Naive thymus-derived CD8-positive, alpha-beta T cell (primary cell): ENCODE measurements at regions not wholly inside any gene's neighbourhood (a gene's known extent, or its start where the extent isn't known, plus 50 kb on each side); places are given as distances from the start of the nearest gene placed in this dataset.

Source experiments
- ATAC-seq, 2 donors: fragments of 150-1000 bp; cut with Tn5 transposase in 1 of 2; sonication (Bioruptor Pico), chemical (Tn5 transposase) in 1 of 2; 1 replicate in 1 of 2; 2 replicates in 1 of 2; pipeline ENCODE4 v1.10.0; 2021; ENCODE audit warnings: mild to moderate bottlenecking in 2 of 2, moderate library complexity in 2 of 2
- POLR2A ChIA-PET: fragments of 350-600 bp; sonication (Branson Sonifier 250); formaldehyde crosslinking; loops from one replicate; lab custom pipeline; 2021; ENCODE audit warnings: antibody characterized with exemption; lab: Charles Lee
- DNase-seq, 10 donors: peaks; one replicate each; pipeline versions ENCODE4 v3.0.0 to v3.0.0-alpha.2; 2020 to 2022
- H3K27ac Mint-ChIP-seq, 10 donors: one replicate each; pipeline ENCODE4 v1.8.0; 2020 to 2022; ENCODE audit warnings: mild to moderate bottlenecking in 10 of 10, mixed read lengths in 10 of 10, moderate library complexity in 4 of 10, inconsistent platforms in 1 of 10
- H3K27me3 Mint-ChIP-seq, 5 donors: one replicate each; pipeline ENCODE4 v1.8.0; 2021 to 2022; ENCODE audit warnings: mixed read lengths in 5 of 5
- H3K36me3 Mint-ChIP-seq, 3 donors: one replicate each; pipeline ENCODE4 v1.8.0; 2020 to 2022; ENCODE audit warnings: mixed read lengths in 3 of 3, mild to moderate bottlenecking in 2 of 3, inconsistent platforms in 1 of 3
- H3K4me1 Mint-ChIP-seq, 4 donors: one replicate each; pipeline ENCODE4 v1.8.0; 2021 to 2022; ENCODE audit warnings: mixed read lengths in 4 of 4
- H3K4me3 Mint-ChIP-seq, 10 donors: one replicate each; pipeline ENCODE4 v1.8.0; 2020 to 2022; ENCODE audit warnings: mild to moderate bottlenecking in 10 of 10, mixed read lengths in 10 of 10, moderate library complexity in 6 of 10, inconsistent platforms in 1 of 10
- H3K9me3 Mint-ChIP-seq, 9 donors: one replicate each; pipeline ENCODE4 v1.8.0; 2020 to 2022; ENCODE audit warnings: mixed read lengths in 9 of 9, mild to moderate bottlenecking in 3 of 9, inconsistent platforms in 1 of 9, moderate library complexity in 1 of 9

- DNase-seq (no peak), ATAC-seq (no peak)
- Mint-ChIP-seq H3K27me3 (no peaks in the 10 kb centered on the region), H3K4me3 (no peak overlapping the region), H3K4me1 (no peaks in the 10 kb centered on the region), H3K36me3 (no peaks in the 10 kb centered on the region), H3K9me3 (no peaks in the 10 kb centered on the region), H3K27ac (no peak overlapping the region)
- POLR2A ChIA-PET, result interaction anchor here (0.6 kb wide), 1 partner anchor 30 kb away, joined by 7 read pairs; no protein-coding TSS in a partner anchor
Observed at GRCh38 chr15:62757535-62757934, 285.0 kb upstream of the TPM1 start.

- H3K27ac Mint-ChIP-seq, result no peak overlapping the region
- DNase-seq, result no peak
- H3K36me3 Mint-ChIP-seq, result no peaks in the 10 kb centered on the region
- no peak for ATAC-seq
- H3K9me3 Mint-ChIP-seq, result no peaks in the 10 kb centered on the region
- no peak overlapping the region for H3K4me3 Mint-ChIP-seq
- no peaks in the 10 kb centered on the region for H3K27me3 Mint-ChIP-seq
- no peaks in the 10 kb centered on the region for H3K4me1 Mint-ChIP-seq
- POLR2A ChIA-PET, result interaction anchor here (0.6 kb wide), 1 partner anchor 29 kb away, joined by 7 read pairs; no protein-coding TSS in a partner anchor
Observed at GRCh38 chr15:62758126-62758951, 284.2 kb upstream of the TPM1 start.

- Mint-ChIP-seq H3K4me3 (no peak overlapping the region), H3K27ac (no peak overlapping the region), H3K27me3 (no peaks in the 10 kb centered on the region), H3K9me3 (no peaks in the 10 kb centered on the region), H3K4me1 (no peaks in the 10 kb centered on the region), H3K36me3 (no peaks in the 10 kb centered on the region)
- no peak for ATAC-seq
- POLR2A ChIA-PET, result no interaction called here
- DNase-seq, result no peak
Observed at GRCh38 chr15:62758952-62759349, 283.6 kb upstream of the TPM1 start.

GRCh38 chr15:62760538-62760937 lies 282.0 kb upstream of the TPM1 start:
- no peaks in the 10 kb centered on the region for H3K9me3 Mint-ChIP-seq
- ATAC-seq, result no peak

GRCh38 chr15:62765916-62766315 lies 276.6 kb upstream of the TPM1 start:
- Mint-ChIP-seq H3K27me3 (no peaks in the 10 kb centered on the region), H3K4me1 (no peaks in the 10 kb centered on the region), H3K4me3 (no peak overlapping the region), H3K36me3 (no peaks in the 10 kb centered on the region), H3K27ac (no peak overlapping the region), H3K9me3 (no peaks in the 10 kb centered on the region)
- ATAC-seq (no peak), DNase-seq (no peak)
- POLR2A ChIA-PET, result no interaction called here

More at GRCh38 chr15:62760538-62760937, 282.0 kb upstream of the TPM1 start:
- Mint-ChIP-seq H3K27ac (no peak overlapping the region), H3K4me3 (no peak overlapping the region), H3K27me3 (no peaks in the 10 kb centered on the region), H3K36me3 (no peaks in the 10 kb centered on the region), H3K4me1 (no peaks in the 10 kb centered on the region)
- POLR2A ChIA-PET, result no interaction called here
- no peak for DNase-seq

- no peak for ATAC-seq
- Mint-ChIP-seq H3K36me3 (no peaks in the 10 kb centered on the region), H3K9me3 (no peaks in the 10 kb centered on the region), H3K4me1 (no peaks in the 10 kb centered on the region), H3K27ac (no peak overlapping the region), H3K4me3 (no peak overlapping the region), H3K27me3 (no peaks in the 10 kb centered on the region)
- POLR2A ChIA-PET, result no interaction called here
- DNase-seq, result no peak
Observed at GRCh38 chr15:62766599-62766998, 275.9 kb upstream of the TPM1 start.

- no peaks in the 10 kb centered on the region for H3K27me3 Mint-ChIP-seq
- no peaks in the 10 kb centered on the region for H3K4me1 Mint-ChIP-seq
- H3K9me3 Mint-ChIP-seq, result no peaks in the 10 kb centered on the region
- no peak overlapping the region for H3K27ac Mint-ChIP-seq
- DNase-seq, result no peak
- POLR2A ChIA-PET, result no interaction called here
- H3K36me3 Mint-ChIP-seq, result no peaks in the 10 kb centered on the region
- ATAC-seq, result no peak
- H3K4me3 Mint-ChIP-seq, result no peak overlapping the region
Observed at GRCh38 chr15:62769604-62770003, 272.9 kb upstream of the TPM1 start.

GRCh38 chr15:62770111-62770660 lies 272.4 kb upstream of the TPM1 start:
- H3K4me1 Mint-ChIP-seq, result no peaks in the 10 kb centered on the region
- no peak overlapping the region for H3K4me3 Mint-ChIP-seq
- no peaks in the 10 kb centered on the region for H3K9me3 Mint-ChIP-seq
- no peak for ATAC-seq
- H3K27me3 Mint-ChIP-seq, result no peaks in the 10 kb centered on the region
- no peaks in the 10 kb centered on the region for H3K36me3 Mint-ChIP-seq
- H3K27ac Mint-ChIP-seq, result no peak overlapping the region
- no peak for DNase-seq
- POLR2A ChIA-PET, result no interaction called here

- no peak overlapping the region for H3K4me3 Mint-ChIP-seq
- DNase-seq, result no peak
- no peaks in the 10 kb centered on the region for H3K9me3 Mint-ChIP-seq
- H3K4me1 Mint-ChIP-seq, result no peaks in the 10 kb centered on the region
- no peak for ATAC-seq
- H3K27me3 Mint-ChIP-seq, result no peaks in the 10 kb centered on the region
- H3K36me3 Mint-ChIP-seq, result no peaks in the 10 kb centered on the region
- peak overlapping the region in 1 of 10 donors; percentile 78 for H3K27ac Mint-ChIP-seq
- POLR2A ChIA-PET, result no interaction called here
Observed at GRCh38 chr15:62770752-62771151, 271.8 kb upstream of the TPM1 start.

GRCh38 chr15:62771234-62771633 lies 271.3 kb upstream of the TPM1 start:
- Mint-ChIP-seq H3K36me3 (no peaks in the 10 kb centered on the region), H3K4me1 (no peaks in the 10 kb centered on the region), H3K4me3 (no peak overlapping the region), H3K27ac (no peak overlapping the region), H3K27me3 (no peaks in the 10 kb centered on the region), H3K9me3 (no peaks in the 10 kb centered on the region)
- DNase-seq, result no peak
- ATAC-seq, result no peak
- POLR2A ChIA-PET, result no interaction called here

GRCh38 chr15:62773369-62774165 lies 269.0 kb upstream of the TPM1 start:
- ATAC-seq, result no peak
- POLR2A ChIA-PET, result no interaction called here
- DNase-seq, result no peak
- no peak overlapping the region for H3K4me3 Mint-ChIP-seq
- no peak overlapping the region for H3K27ac Mint-ChIP-seq
- H3K9me3 Mint-ChIP-seq, result no peaks in the 10 kb centered on the region
- no peaks in the 10 kb centered on the region for H3K4me1 Mint-ChIP-seq
- no peaks in the 10 kb centered on the region for H3K36me3 Mint-ChIP-seq
- no peaks in the 10 kb centered on the region for H3K27me3 Mint-ChIP-seq

- H3K27me3 Mint-ChIP-seq, result no peaks in the 10 kb centered on the region
- no peak overlapping the region for H3K4me3 Mint-ChIP-seq
- no peaks in the 10 kb centered on the region for H3K4me1 Mint-ChIP-seq
- H3K36me3 Mint-ChIP-seq, result no peaks in the 10 kb centered on the region
- DNase-seq (no peak), ATAC-seq (no peak)
- POLR2A ChIA-PET, result no interaction called here
- H3K9me3 Mint-ChIP-seq, result no peaks in the 10 kb centered on the region
- H3K27ac Mint-ChIP-seq, result no peak overlapping the region
Observed at GRCh38 chr15:62775932-62776331, 266.6 kb upstream of the TPM1 start.

GRCh38 chr15:62777671-62778070 lies 264.9 kb upstream of the TPM1 start:
- DNase-seq (no peak), ATAC-seq (no peak)
- Mint-ChIP-seq H3K4me3 (no peak overlapping the region), H3K9me3 (no peaks in the 10 kb centered on the region), H3K36me3 (no peaks in the 10 kb centered on the region), H3K27me3 (no peaks in the 10 kb centered on the region), H3K4me1 (no peaks in the 10 kb centered on the region), H3K27ac (no peak overlapping the region)
- POLR2A ChIA-PET, result no interaction called here
